ENCODE measurements at regions not wholly inside any gene's neighbourhood (a gene's known extent, or its start where the extent isn't known, plus 50 kb on each side); places are given as distances from the start of the nearest gene placed in this dataset.
"Not testable (repeated sequence)": the region's sequence is repeated elsewhere in the genome, so short reads cannot be mapped to it uniquely, and the experiment has no call there.

DNA sequence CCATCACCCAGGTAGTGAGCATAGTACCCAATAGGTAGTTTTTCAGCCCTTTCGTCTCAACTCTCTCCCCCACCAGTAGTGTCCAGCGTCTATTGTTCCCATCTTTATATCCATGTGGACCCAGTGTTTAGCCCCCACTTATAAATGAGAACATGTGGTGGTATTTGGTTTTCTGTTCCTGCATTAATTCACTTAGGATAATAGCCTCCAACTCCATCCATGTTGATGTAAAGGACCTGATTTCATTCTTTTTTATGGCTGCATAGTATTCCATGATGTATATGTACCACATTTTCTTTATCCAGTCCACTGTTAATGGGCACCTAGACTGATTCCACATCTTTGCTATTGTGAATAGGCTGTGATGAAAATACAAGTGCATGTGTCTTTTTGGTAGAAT, 51.3 kb downstream of the NACA2 start:
- H3K4me1 Mint-ChIP-seq; H3K4me3 Mint-ChIP-seq; DNase-seq; H3K27ac Mint-ChIP-seq; H3K4me1 ChIP-seq (ENCODE audit: control insufficient read depth in 1 of 2, extremely low read depth in 1 of 2, insufficient read depth in 2 of 2, low read length in 2 of 2); H3K36me3 ChIP-seq (ENCODE audit: control insufficient read depth in 2 of 2, extremely low read depth in 1 of 2, insufficient read depth in 1 of 2, low read length in 1 of 2); H3K4me3 ChIP-seq (ENCODE audit: control insufficient read depth in 1 of 2, extremely low read depth in 1 of 2, low read length in 1 of 2); POLR2A ChIA-PET; ATAC-seq (replicated peaks in 1 of 4); H3K27me3 ChIP-seq (replicated peaks in 1 of 2; ENCODE audit: control insufficient read depth in 2 of 2, extremely low read depth in 1 of 2, insufficient read depth in 2 of 2, low read length in 1 of 2); H3K9me3 ChIP-seq; H3K36me3 Mint-ChIP-seq; H3K27ac ChIP-seq (ENCODE audit: low read length); CTCF ChIA-PET: not testable (repeated sequence)
- WGBS (ENCODE audit: insufficient coverage) = no CpG with 5 or more reads among the region's 2 CpGs
- Mint-ChIP-seq H3K27me3 (peaks cover 11 to 22% of the 10 kb centered on the region in 2 donors), H3K9me3 (peaks cover 0 to 11% (median 0%) of the 10 kb centered on the region in 3 donors)

DNA sequence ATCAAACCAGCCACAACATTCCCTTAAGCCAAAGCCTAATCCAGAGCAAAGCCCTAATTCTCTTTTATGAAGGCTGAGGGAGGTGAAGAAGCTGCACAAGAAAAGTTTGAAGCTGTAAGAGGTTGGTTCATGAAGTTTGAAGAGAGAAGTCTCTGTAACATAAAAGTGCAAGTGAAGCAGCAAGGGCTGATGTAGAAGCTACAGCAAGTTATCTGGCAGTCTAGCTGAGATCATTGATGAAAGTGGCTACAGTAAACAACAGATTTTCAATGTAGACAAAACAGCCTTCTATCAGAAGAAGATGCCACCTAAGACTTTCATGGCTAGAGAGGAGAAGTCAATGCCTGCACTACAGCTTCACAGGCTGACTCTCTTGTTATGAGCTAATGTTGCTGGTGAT, 52.5 kb downstream of the NACA2 start:
- no peak overlapping the region for H3K4me3 Mint-ChIP-seq
- H3K36me3 Mint-ChIP-seq = no peaks in the 10 kb centered on the region
- DNase-seq = no peak
- ChIA-PET POLR2A (no interaction called here), CTCF (interaction anchor here in 1 of 2 donors (1.1 kb wide), 1 partner anchor 12 kb away, joined by 3 read pairs; no protein-coding TSS in a partner anchor)
- no peak for ATAC-seq (replicated peaks in 1 of 4)
- H3K9me3 Mint-ChIP-seq = peaks cover 0 to 11% (median 0%) of the 10 kb centered on the region in 3 donors
- H3K9me3 ChIP-seq = no peaks in the 10 kb centered on the region
- H3K36me3 ChIP-seq (ENCODE audit: control insufficient read depth in 2 of 2, extremely low read depth in 1 of 2, insufficient read depth in 1 of 2, low read length in 1 of 2) = no peaks in the 10 kb centered on the region
- peaks cover 0 to 3% of the 10 kb centered on the region in 2 experiments for H3K27me3 ChIP-seq (replicated peaks in 1 of 2; ENCODE audit: control insufficient read depth in 2 of 2, extremely low read depth in 1 of 2, insufficient read depth in 2 of 2, low read length in 1 of 2)
- H3K4me1 ChIP-seq (ENCODE audit: control insufficient read depth in 1 of 2, extremely low read depth in 1 of 2, insufficient read depth in 2 of 2, low read length in 2 of 2) = no peaks in the 10 kb centered on the region
- H3K4me1 Mint-ChIP-seq = peaks cover 0 to 4% (median 4%) of the 10 kb centered on the region in 3 donors
- H3K4me3 ChIP-seq (ENCODE audit: control insufficient read depth in 1 of 2, extremely low read depth in 1 of 2, low read length in 1 of 2) = no peak overlapping the region
- no peak overlapping the region for H3K27ac ChIP-seq (ENCODE audit: low read length)
- no peak overlapping the region for H3K27ac Mint-ChIP-seq
- H3K27me3 Mint-ChIP-seq = peaks cover 3 to 16% of the 10 kb centered on the region in 2 donors

DNA sequence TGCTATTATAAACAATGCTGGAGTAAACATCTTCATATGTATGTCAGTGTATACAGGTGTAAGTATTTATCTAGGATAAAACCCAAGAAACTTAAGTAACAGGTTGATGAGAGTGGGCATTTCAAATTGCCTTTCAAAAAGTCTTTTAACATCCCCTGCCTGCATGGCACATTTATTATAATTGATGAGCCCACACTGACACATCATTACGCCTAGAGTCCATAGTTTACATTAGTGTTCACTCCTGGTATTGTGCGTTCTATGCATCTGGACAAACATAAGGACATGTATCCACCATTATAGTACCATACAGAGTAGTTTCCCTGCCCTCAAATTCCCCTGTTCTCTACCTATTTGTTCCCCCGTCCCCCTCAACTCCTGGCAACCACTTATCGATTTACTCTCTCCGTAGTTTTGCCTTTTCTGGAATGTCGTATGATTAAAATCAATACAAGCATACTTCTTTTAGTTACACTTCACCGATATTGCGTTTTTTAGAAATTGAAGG, 53.7 kb downstream of the NACA2 start:
- no peak overlapping the region for H3K4me3 Mint-ChIP-seq
- ChIA-PET POLR2A (no interaction called here), CTCF (no interaction called here)
- H3K27ac Mint-ChIP-seq = no peak overlapping the region
- H3K27me3 ChIP-seq (replicated peaks in 1 of 2; ENCODE audit: control insufficient read depth in 2 of 2, extremely low read depth in 1 of 2, insufficient read depth in 2 of 2, low read length in 1 of 2) = peaks cover 0 to 3% of the 10 kb centered on the region in 2 experiments
- DNase-seq (no peak), ATAC-seq (replicated peaks in 1 of 4) (no peak)
- H3K9me3 ChIP-seq = no peaks in the 10 kb centered on the region
- H3K36me3 Mint-ChIP-seq = no peaks in the 10 kb centered on the region
- H3K4me3 ChIP-seq (ENCODE audit: control insufficient read depth in 1 of 2, extremely low read depth in 1 of 2, low read length in 1 of 2) = no peak overlapping the region
- peaks cover 0 to 11% (median 0%) of the 10 kb centered on the region in 3 donors for H3K9me3 Mint-ChIP-seq
- no peaks in the 10 kb centered on the region for H3K36me3 ChIP-seq (ENCODE audit: control insufficient read depth in 2 of 2, extremely low read depth in 1 of 2, insufficient read depth in 1 of 2, low read length in 1 of 2)
- peaks cover 0 to 4% (median 4%) of the 10 kb centered on the region in 3 donors for H3K4me1 Mint-ChIP-seq
- H3K27me3 Mint-ChIP-seq = peaks cover 0 to 12% of the 10 kb centered on the region in 2 donors
- H3K4me1 ChIP-seq (ENCODE audit: control insufficient read depth in 1 of 2, extremely low read depth in 1 of 2, insufficient read depth in 2 of 2, low read length in 2 of 2) = no peaks in the 10 kb centered on the region
- WGBS (ENCODE audit: insufficient coverage) = 91% methylated on average over 7 of the region's 8 CpGs
- no peak overlapping the region for H3K27ac ChIP-seq (ENCODE audit: low read length)

DNA sequence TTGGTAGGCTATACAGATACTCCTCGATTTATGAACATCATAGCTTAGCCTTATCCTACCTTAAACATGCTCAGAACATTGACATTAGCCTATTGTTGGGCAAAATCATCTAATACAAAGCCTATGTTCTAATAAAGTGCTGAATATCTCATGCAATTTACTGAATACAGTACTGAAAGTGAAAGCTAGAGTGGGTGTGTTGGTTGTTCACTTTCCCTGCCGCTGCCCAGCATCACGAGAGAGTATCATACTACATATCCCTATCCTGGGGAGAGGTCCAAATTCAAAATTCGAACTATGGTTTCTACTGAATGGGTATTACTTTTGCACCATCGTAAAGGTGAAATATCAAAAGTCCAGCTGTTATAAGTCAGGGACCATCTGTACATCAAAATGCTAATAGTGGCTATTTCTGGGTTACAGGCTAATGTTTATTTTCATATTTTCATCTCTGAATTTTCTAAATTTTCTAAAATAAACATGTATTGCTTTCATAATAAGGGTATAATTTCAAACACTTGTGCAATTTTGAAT, 54.5 kb downstream of the NACA2 start:
- H3K27me3 Mint-ChIP-seq = peaks cover 0 to 12% of the 10 kb centered on the region in 2 donors
- H3K4me1 Mint-ChIP-seq = peaks cover 0 to 4% (median 4%) of the 10 kb centered on the region in 3 donors
- no peaks in the 10 kb centered on the region for H3K27me3 ChIP-seq (replicated peaks in 1 of 2; ENCODE audit: control insufficient read depth in 2 of 2, extremely low read depth in 1 of 2, insufficient read depth in 2 of 2, low read length in 1 of 2)
- H3K4me3 ChIP-seq (ENCODE audit: control insufficient read depth in 1 of 2, extremely low read depth in 1 of 2, low read length in 1 of 2) = no peak overlapping the region
- H3K27ac ChIP-seq (ENCODE audit: low read length) = no peak overlapping the region
- H3K27ac Mint-ChIP-seq = no peak overlapping the region
- H3K36me3 ChIP-seq (ENCODE audit: control insufficient read depth in 2 of 2, extremely low read depth in 1 of 2, insufficient read depth in 1 of 2, low read length in 1 of 2) = no peaks in the 10 kb centered on the region
- H3K4me3 Mint-ChIP-seq = peak overlapping the region in 2 of 3 donors; percentile 1 to 28
- DNase-seq (no peak), ATAC-seq (replicated peaks in 1 of 4) (no peak)
- H3K9me3 ChIP-seq = no peaks in the 10 kb centered on the region
- POLR2A ChIA-PET = no interaction called here
- H3K9me3 Mint-ChIP-seq = peaks cover 0 to 10% (median 0%) of the 10 kb centered on the region in 3 donors
- CTCF ChIA-PET = no interaction called here
- no peaks in the 10 kb centered on the region for H3K36me3 Mint-ChIP-seq
- WGBS (ENCODE audit: insufficient coverage) = no CpG with 5 or more reads among the region's 5 CpGs
- H3K4me1 ChIP-seq (ENCODE audit: control insufficient read depth in 1 of 2, extremely low read depth in 1 of 2, insufficient read depth in 2 of 2, low read length in 2 of 2) = no peaks in the 10 kb centered on the region
